Bronchial epithelial cell (primary cell): ENCODE measurements at regions not wholly inside any gene's neighbourhood (a gene's known extent, or its start where the extent isn't known, plus 50 kb on each side); places are given as distances from the start of the nearest gene placed in this dataset.

Source experiments
- DNase-seq: peaks from one replicate; pipeline ENCODE4 v3.0.0-alpha.2; 2010; ENCODE audit warnings: low read depth
- FAIRE-seq: peaks from 2 replicates; lab custom pipeline; 2011; peaks lifted over from hg19 to GRCh38; lab: Jason Lieb, UNC
- H3K27me3 ChIP-seq: 2 replicates; pipeline ENCODE4 v1.5.1; 2011; ENCODE audit warnings: low read length; ENCODE audit not compliant: control insufficient read depth, insufficient read depth
- H3K36me3 ChIP-seq: 2 replicates; pipeline ENCODE4 v1.5.1; 2011; ENCODE audit warnings: low read length; ENCODE audit not compliant: control insufficient read depth, insufficient read depth
- H3K4me3 ChIP-seq: 2 replicates; pipeline ENCODE4 v1.5.1; 2011; ENCODE audit warnings: mild to moderate bottlenecking, low read depth, low read length, control low read depth
- TF ChIP-seq, protein P1 (sequence below): IDR thresholded peaks from 2 replicates; pipeline ENCODE4 v1.5.1; 2011; ENCODE audit warnings: mild to moderate bottlenecking, moderate library complexity, low read length, control low read depth, inconsistent platforms; ENCODE audit not compliant: insufficient read depth, severe bottlenecking

DNA sequence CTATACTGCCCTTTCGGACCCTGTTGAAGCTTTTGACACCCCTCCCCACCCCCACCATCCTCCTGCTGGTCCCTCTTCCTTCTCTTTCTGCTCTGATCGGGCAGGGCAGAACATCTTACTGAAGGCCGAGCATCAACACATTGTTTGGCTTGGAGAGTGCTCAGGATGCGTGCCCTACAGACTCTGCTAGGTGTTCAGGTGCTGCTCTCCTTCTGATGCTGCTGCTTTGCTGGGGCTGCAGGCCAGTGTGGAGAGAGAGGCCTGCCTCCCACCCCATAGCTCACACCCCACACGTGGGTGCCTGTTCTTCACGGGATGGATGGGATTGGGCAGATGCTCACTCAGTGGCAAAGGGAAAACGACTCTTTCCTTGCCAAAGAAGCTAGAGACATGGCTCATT, 89.8 kb upstream of the ONECUT1 start:
- H3K4me3 ChIP-seq, result no peak overlapping the region
- H3K27me3 ChIP-seq, result no peaks in the 10 kb centered on the region
- H3K36me3 ChIP-seq, result no peaks in the 10 kb centered on the region
- no peak for FAIRE-seq
- no peak for DNase-seq
- TF ChIP-seq, protein P1, sequence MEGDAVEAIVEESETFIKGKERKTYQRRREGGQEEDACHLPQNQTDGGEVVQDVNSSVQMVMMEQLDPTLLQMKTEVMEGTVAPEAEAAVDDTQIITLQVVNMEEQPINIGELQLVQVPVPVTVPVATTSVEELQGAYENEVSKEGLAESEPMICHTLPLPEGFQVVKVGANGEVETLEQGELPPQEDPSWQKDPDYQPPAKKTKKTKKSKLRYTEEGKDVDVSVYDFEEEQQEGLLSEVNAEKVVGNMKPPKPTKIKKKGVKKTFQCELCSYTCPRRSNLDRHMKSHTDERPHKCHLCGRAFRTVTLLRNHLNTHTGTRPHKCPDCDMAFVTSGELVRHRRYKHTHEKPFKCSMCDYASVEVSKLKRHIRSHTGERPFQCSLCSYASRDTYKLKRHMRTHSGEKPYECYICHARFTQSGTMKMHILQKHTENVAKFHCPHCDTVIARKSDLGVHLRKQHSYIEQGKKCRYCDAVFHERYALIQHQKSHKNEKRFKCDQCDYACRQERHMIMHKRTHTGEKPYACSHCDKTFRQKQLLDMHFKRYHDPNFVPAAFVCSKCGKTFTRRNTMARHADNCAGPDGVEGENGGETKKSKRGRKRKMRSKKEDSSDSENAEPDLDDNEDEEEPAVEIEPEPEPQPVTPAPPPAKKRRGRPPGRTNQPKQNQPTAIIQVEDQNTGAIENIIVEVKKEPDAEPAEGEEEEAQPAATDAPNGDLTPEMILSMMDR, result no peak

DNA sequence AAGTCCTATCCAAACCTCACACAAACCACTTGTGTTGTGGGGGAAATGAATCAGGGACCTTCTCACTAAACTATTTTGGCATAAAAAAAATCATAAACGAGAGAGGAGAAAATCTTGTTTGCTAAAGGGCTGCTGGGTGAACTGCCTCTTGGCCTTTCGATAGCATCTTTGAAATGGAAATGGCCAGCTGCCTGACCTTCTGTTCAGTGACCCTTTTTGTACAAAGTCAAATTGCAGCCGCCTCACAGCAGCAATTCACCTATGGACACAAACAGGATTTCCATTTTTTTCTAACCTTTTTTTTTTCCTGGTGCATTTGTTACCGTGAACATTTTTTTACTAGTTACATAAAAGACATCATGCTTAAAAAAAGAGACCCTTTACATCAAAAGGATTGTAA, 89.0 kb upstream of the ONECUT1 start:
- Histone ChIP-seq H3K36me3 (no peaks in the 10 kb centered on the region), H3K27me3 (no peaks in the 10 kb centered on the region), H3K4me3 (no peak overlapping the region)
- TF ChIP-seq, protein P1, result no peak
- no peak for DNase-seq
- FAIRE-seq, result no peak

DNA sequence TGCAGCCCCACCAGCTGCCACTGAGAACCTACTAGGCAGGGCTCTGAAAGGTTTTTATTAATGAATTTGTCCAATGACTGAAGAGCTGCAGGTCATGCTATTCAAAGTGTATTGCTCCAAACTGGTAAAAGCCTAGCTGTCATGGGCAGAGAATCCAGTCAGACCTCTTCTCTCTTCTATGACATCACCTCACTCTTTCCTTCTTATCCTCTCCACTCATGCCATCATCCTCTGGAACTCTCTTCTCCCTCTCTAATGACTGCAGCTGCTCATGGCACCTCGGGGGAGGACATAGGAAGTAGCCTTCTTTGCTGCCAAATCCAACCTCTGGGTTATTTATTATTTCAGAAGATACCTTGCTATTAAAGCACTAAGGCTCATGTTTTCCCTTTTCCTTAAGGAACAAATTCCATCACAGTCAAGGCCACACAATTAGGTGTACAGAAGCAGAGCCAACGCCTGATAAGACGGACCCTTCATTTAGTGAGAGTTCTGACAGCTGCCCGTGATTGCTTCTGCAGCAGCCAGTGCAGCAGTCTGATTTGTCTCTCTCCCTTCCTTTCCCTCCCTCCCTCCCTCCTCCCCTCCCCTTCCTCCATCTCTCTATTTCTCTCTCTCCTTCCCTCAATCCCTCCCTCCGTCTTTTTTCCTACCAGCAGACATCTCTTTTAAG, 87.0 kb upstream of the ONECUT1 start:
- DNase-seq (no peak), FAIRE-seq (no peak)
- no peak overlapping the region for H3K4me3 ChIP-seq
- TF ChIP-seq, protein P1, result no peak
- H3K36me3 ChIP-seq, result no peaks in the 10 kb centered on the region
- H3K27me3 ChIP-seq, result no peaks in the 10 kb centered on the region

DNA sequence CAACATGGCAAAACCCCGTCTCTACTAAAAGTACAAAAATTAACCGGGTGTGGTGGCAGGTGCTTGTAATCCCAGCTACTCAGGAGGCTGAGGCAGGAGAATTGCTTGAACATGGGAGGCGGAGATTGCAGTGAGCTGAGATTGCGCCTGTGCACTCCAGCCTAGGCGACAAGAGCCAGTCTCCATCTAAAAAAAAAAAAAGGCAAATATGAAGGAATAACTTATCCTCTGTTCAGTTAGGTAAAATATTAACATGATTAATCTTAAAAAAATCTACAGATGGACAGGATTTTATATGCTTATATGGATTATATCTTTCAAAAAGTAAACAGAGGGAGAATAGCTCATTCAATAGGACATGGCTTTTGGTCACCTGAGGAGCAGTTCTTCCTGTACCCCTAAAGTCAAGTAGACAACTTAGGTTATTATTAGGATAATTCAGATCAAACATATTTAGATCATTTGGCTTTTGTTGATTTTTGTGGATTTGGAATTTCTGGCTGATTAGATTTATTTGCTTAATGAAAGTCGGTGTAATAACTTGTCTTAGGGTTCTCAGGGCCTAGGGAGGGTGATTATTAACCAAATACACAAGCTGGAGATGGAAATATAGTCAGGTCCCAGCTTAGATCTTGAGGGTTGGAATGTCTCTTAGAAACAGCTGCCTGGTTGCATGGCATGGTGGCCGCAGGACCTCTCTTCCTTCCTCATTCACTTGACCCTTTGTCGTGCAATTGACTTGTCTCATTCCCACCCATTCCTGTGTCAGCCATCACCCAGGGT, 82.1 kb upstream of the ONECUT1 start:
- TF ChIP-seq, protein P1, result no peak
- Histone ChIP-seq H3K36me3 (no peaks in the 10 kb centered on the region), H3K27me3 (no peaks in the 10 kb centered on the region), H3K4me3 (no peak overlapping the region)
- FAIRE-seq (no peak), DNase-seq (no peak)

DNA sequence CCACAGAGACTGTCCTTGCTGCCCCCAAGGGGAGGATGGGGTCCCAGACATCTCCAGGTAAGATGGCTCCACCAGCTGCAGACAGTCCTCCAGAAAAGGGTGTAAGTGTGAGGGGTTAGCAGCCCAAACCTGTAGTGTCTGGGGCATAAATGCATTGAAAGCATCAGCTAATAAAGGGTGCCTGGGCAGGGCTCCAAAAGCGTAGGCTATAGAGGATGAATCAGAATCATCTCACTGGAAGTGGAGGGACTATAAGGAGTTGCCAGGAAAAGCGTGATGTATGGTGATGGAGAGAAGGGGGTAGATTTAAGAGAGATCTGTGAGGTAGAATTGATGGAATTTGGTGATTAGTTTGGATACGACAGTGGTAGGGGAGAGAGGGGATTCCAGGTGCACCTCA, 79.9 kb upstream of the ONECUT1 start:
- H3K27me3 ChIP-seq, result no peaks in the 10 kb centered on the region
- no peak for DNase-seq
- FAIRE-seq, result no peak
- H3K4me3 ChIP-seq, result no peak overlapping the region
- H3K36me3 ChIP-seq, result no peaks in the 10 kb centered on the region
- TF ChIP-seq, protein P1, result no peak
